SK-N-MC (cell line): ENCODE measurements at regions not wholly inside any gene's neighbourhood (a gene's known extent, or its start where the extent isn't known, plus 50 kb on each side); places are given as distances from the start of the nearest gene placed in this dataset.

Experiments used
- EZH2 ChIP-seq: fragments of 200-600 bp; sonication (generic); IDR thresholded peaks from one replicate; pipeline ENCODE4 v1.6.1; 2017; ENCODE audit warnings: antibody characterized with exemption
- FOXP2 ChIP-seq: optimal IDR thresholded peaks from 2 replicates; pipeline ENCODE3; 2011; ENCODE audit warnings: mild to moderate bottlenecking, moderate library complexity; ENCODE audit not compliant: insufficient read depth; ENCODE audit errors: extremely low read length, control extremely low read depth
- POLR2AphosphoS5 ChIP-seq: IDR thresholded peaks from 2 replicates; pipeline ENCODE4 v1.6.1; 2012; ENCODE audit warnings: mild to moderate bottlenecking, low read depth, low read length, borderline replicate concordance

- TF ChIP-seq EZH2 (no peak), FOXP2 (no peak), POLR2AphosphoS5 (no peak)
These were observed 136.1 kb downstream of the CEP135 start for GRCh38 chr4:56084851-56085250.
